NCI-H2196 (cell line): ENCODE measurements at regions not wholly inside any gene's neighbourhood (a gene's known extent, or its start where the extent isn't known, plus 50 kb on each side); places are given as distances from the start of the nearest gene placed in this dataset.

Experiments
- DNase-seq: peaks from one replicate; lab custom pipeline; 2025; ENCODE audit not compliant: unreplicated experiment; lab: John Stamatoyannopoulos, UW

DNA sequence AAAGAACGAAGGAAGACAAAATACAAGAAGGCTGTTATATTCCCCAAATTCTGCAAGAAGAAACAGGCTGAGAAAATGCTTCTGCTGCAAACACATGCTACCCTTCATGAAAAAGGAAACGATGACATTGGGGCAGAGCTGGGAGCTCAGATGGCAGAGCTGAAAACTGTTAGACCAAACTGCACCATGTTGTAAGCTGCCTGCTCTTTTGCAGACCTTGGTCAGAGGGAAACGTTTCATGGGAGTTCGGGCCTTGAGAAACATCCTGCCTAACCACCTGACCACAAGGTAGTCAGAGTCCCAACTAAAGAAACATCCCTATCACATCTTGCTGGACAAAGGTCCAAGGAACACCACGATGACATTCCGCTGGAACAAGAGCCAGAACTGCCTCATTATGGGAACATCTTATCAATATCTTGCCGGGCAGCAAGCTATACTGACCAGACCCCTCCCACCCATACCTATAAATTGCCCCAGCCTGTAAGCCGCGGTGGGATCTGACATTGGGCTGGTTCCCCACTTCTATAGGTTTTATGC lies 110.7 kb upstream of the CTSC start:
- DNase-seq, result no peak

DNA sequence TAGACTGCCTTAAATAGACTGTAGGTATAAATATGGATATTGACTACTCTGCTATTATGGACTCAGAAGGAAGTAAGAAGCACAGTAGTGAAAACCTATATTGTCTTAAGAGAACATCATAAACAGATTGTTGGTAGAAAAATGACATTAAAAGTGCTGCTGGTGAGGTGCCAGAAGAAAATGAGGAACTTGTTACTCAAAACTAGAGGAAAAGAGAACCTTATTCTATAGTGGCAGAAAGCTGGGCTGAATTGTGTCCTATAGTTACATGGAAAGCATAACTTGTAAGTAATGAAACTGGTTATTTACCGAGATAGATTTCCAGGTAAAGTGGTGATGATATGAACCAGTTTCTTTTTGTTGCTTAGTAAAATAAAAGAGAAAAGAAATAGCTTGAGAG lies 109.7 kb upstream of the CTSC start:
- DNase-seq, result no peak

DNA sequence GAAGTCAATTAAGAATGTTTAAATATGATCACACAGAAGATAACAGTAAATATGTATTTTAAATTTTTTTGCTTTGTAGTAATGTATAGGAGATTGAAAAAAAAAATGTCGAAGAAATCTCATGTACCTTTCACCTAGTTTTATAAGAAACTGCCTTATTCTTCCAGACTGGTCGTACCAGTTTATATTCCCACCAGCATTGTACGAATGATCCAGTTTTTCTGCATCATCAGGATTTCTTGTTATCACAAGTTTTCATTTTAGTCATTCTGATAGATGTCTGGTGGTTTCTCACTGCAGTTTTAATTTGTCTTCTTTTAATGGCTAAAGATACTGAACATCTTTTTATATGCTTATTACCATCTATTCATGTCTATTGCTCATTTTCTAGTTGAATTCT lies 101.8 kb upstream of the CTSC start:
- DNase-seq, result no peak

DNA sequence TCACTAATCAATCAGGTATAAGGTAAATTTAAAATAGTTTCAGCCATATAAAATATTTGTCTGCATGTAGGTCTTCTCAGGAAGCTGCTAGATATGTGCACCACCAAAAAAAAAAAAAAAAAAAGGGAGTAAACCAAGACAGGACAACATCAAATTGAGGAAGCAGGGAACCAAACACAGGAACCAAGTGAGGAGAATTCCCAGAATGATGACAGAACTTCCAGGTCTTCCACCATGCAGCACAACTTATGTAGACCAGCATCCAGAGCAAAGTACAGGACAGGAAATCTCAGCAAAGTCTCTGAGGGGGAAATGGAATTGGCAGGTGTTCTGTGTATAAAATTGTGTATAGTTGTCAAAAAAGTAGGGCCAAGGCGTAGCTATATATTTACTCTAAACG lies 101.2 kb upstream of the CTSC start:
- no peak for DNase-seq

DNA sequence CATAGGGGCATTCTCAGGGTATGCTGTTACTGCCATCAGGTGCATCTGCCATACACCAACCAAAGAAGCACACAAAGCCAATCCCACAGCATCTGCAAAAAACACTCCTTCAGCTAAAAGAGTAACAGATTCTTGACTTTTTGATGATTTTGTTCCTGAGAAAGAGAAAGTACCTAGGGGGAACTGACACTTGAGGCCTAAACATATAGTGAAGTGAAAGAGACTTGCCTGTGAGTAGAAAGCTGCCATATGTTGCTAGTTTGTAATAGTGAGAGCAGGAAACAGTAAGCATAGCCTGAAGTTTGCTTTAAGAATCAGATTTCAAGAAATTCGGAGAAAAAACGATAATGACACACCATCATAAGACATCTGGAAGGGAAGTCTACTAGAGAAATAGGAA lies 97.9 kb upstream of the CTSC start:
- DNase-seq, result no peak

DNA sequence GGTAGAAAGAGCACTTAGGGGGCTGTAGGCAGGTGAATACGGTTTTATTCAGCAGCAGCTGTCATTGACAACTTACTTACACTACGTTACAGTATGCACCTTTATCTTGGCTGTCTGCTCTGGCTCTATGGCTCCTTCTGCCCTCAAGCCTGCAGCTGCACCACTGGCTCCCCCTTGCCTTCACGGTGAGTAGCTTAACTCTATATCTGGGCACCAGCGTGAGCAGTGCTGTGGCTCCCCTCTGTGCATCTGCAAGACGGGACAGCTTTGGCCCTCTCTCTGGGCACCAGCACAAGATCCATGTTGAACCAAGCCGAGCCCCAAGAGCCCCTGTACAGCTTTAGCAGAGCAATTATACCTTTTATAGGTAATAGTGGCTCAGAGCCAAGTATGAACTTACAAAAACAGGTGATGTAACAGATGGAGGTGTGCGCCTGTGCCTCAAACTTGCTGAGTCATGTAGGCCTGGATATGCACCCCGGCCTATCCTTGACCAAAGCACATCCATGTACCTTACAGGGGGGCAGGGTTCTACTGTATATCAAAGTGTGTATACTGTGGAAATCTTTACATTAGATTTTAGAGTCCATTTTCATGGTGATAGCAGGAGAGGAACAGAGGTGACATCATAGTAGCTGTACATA lies 96.9 kb upstream of the CTSC start:
- DNase-seq, result no peak

DNA sequence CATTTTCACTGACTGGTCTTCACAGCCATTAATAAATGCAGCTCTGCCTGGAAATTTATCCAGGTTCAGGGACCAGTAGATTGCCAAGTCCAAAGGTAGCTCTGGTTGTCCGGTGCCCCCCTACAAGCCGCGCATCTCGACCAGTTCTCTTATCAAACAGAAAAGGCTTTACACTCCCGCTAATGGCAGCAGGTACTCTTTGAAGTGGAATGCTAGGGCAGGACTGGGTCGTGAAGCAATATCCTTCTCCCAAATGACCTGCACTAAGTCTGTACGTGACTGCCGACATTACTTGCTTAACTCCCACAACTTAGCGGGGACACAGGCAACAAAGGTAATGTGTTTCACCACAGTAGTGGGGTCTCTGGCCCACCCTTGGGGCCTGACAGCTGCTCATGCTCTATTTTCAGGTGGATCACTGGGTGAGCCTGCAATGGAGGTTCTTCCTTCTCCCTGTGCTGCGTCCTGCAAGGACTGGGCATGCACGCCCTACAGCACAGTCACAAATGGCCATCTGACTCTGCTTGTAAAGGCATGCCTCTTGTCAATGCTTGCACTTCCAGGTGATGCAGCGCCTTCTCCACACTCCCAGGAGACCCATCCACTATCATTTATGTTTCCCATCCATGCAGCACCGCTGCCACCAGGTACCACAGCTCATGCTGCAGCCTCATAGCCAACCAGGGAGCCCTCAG lies 96.1 kb upstream of the CTSC start:
- no peak for DNase-seq

DNA sequence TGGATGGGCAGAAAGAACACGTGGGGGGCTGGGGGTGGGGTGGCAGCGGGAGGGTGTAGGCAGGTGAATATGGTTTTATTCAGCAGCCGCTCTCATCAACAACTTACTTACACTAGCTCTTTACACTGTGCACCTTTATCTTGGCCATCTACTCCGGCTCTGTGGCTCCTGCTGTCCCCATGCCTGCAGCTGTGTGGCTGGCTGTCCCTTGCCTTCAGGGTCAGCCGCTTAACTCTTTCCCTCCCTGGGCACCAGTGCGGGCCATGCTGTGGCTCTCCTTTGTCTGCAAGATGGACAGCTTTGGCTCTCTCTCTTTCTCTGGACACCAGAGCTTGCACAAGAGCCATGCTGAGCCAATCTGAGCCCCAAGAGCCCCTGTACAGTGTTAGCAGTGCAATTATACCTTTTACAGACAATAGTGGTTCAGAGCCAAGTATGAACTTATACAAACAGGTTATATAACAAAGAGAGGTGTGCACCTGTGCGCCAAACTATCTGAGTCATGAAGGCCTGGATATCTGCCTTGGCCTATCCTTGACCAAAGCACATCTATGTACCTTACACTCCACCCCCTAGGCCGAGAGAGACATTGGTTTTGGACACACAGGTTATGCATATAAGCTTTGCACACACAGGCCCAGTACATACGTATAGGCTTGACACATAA lies 94.3 kb upstream of the CTSC start:
- no peak for DNase-seq

DNA sequence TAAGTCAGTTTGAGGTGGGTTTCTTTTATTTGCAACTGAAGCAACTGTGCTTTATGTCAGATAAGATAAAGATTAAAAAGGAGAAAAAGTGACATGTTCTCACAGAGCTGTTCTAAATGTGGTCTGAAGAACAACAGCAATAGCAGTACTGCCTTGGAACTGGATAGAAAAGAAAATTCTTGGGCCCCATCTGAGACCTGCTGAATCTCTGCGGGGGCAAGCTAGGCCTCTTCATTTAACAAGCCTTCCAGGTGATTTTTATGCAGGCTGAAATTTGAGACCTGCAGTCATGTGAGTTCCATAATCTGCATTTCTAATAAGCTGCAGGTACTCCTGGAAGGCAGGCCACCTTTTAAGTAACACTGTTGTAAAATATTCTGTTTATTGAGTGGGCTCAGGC lies 91.4 kb upstream of the CTSC start:
- no peak for DNase-seq

DNA sequence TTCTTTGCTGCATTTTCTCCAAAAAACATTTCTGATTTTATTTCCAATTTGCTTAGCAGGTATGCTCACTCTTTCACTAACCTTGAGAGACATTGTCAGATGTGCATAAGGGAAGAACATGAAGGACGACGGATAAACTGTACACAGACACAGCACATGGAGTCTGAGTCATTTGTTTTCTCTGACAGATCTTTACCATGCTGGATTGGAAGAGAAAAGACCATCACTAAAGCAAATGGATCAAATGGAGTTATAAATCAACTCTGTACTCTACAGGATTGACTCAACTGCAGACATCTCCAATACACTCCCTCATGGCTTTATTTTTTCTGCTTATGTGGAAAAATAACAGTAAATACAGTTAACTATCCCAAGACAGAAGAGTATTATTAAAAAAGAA lies 90.2 kb upstream of the CTSC start:
- no peak for DNase-seq

DNA sequence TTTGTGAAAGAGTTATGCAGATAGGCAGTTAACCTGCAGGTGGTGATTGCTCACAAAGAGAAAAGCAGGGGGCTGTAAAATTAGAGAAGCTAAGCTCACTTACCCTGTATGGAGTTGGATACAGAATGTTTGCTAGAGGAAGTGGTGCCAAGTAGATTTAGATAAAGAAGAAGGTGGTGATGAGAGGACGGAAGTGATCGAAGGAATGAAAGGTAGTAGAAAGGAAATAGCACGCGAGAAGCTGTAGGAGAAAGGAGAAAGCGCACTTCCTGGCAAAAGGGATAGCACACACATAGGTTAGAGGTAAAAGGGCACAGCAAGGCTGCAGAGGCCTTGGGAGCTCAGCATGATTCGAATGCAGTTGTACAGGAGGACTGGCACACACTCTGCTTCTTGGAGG lies 87.3 kb upstream of the CTSC start:
- DNase-seq, result no peak

DNA sequence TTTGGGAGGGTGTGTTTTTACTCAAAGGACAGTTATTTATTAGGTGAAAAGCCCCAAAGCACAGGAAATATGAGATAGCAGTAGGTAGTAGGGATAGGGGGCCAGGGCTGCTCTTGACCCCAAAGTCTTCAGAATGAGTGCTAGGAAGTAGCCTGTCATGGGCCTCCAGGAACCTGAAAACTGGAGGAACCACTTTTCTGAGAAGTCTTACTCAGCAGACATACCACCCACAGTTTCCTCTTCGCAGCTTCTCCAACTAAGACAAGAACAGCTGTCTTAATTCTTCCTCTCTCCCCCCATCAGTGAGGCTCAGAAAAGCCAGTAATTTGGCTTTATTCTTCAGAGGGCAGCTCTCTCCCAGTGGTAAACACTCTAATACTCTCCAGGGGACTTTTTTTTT lies 84.0 kb upstream of the CTSC start:
- DNase-seq, result no peak

DNA sequence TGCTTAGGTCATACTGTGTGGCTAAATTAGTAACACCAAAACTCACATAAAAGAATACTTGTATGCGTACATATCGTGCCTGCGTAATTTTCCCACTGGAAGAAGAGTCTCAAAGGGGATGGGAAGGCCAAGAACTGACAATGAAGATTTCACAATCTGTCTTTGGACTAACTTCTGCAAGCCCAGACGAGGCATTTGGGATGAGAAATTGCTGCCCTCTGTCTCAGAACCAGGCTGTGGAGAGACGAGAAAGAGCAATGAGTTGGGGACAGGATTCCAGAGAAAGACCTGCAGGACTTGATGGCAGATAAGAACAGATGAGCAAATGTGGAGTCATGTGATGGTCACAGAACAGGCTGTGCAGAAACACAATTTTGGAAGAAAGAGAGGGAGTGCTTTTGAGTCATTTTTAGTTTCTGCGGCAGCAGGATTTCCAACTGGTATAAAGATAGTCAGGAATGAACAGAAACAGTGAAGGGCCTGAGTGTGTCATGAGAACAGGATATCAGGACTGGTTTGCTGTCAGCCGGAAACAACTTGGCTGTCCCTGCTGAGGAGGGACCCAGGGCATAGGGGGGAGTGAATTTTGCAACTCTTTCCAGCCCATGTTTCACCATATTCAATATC lies 82.7 kb upstream of the CTSC start:
- DNase-seq, result no peak

DNA sequence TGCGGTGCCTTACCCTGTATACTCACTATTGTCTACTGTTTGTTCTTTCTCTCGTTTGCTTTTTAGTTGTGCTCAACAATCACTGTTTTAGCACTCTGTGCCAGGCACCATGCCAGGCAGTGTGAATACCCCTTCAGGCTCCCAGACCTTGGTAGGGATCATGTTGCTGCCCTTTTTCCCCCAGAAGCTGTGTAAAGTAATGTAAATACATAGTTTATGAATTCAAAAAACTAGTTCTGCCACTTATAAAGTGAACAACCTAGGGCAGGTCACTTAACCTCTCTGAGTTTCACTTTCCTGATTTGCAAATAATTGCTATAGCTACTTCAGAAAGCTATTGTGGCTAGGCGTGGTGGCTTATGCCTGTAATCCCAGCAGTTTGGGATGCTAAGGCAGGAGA lies 81.0 kb upstream of the CTSC start:
- no peak for DNase-seq

DNA sequence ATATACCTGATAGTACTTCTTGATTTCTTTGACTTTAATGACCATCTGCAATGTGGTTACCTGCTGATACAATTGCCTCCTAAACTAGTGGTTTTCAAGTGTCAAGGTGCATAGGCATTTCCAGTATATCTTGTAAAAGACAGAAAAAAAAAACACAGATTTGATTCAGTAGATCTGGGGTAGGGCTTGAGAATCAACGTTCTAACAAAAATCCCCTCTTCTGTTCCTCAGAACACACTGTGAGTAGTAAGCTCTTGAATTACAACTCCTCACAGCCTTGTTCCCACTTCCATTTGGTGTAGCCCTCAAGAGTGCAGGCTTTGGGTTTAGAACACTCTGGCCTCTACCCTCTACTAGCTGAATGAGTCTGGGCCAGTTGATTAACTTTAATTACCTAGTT lies 78.0 kb upstream of the CTSC start:
- DNase-seq, result no peak

DNA sequence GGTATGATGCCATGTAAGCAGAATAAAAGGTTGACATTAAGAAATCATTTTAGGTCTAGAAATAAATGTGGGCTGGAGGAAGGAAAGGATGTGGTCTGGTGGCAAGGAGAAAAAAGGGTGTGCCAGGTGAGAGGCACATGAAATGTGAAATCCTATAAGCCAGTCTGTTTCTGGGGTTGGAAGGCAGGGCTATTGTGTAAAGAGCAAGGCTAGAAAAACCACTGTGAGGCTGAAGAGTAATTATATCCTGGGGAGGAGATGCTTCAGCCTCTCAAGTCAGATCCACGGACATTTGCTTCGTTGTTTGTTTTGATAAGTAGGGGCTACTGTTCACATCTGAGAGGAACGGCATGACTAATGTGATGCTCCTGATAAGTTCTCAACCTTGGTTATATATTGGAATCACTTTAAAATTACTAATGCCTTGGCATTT lies 77.5 kb upstream of the CTSC start:
- no peak for DNase-seq

DNA sequence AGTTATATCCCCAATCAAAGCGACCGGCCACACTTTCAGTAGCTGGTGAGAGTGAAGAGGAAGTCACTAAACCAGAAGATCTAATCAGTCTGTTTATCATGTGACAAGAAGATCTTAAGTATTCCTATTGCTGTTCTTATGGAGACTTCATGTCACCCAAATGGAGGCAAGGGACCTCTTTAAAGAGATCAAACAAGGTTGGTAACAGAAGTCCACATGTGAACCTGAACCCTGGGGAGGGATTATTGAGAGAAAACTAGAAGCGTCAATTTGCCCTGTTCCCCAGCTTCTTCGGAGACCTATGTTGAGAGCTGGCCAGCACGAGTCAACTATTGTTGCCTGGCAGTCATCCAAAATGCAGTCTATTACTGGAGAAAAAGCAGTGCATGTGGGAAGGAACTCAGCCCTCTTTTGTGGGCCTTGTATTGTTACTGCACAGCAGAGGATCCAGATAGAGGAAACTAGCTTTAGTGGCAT lies 76.9 kb upstream of the CTSC start:
- peak; percentile 18 for DNase-seq

DNA sequence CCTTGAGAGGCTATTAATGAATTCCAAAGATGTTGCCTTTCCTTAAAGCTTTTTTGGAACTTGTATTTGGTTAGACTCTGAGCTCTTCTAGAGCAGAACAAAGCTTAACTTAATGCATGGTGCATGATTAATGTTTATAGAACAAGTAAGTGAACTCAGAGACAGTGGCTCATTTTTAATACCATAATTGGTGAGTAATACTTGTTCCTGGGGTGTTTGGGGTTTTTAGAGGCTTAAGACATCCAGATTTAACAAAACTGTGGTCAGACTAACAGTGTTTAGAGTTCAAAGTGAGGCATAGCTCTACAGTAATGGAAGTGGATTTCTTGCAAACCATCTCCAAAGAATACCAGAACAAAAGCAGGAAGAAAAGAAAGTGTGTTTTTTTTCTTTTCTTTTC lies 73.7 kb upstream of the CTSC start:
- DNase-seq, result no peak

DNA sequence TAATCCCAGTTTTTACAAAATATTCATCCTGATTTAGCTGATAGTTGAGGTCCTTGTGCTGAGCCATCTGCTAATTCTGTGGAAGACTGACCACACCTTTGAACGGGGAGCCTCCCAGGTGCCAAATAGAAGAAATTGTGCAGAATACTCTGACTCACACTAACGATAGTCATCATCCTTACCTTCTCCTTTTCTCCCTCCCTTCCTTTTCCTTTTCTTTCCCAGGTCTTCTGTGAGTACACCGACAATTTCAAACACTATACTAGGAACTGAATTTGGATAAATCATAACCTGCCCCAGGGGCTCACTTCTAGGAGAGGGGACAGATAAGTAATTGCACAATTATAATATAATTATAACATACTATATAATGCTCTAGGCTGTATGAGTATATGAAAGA lies 73.1 kb upstream of the CTSC start:
- no peak for DNase-seq

DNA sequence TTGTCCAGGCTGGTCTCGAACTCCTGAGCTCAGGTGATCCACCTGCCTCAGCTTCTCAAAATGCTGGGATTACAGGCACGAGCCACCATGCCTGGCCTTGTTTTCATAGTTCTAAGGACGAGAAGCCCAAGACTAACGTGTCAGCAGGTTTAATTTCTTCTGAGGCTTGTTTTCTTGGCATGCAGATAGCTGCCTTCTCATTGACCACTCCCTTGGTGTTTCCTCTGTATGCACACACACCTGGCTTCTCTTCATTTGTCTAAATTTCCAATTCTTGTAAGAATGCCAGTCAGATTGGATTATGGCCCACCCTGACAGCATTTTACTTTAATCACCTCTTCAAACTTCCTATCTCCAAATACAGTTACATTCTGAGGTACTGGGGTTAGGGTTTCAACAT lies 72.5 kb upstream of the CTSC start:
- no peak for DNase-seq

DNA sequence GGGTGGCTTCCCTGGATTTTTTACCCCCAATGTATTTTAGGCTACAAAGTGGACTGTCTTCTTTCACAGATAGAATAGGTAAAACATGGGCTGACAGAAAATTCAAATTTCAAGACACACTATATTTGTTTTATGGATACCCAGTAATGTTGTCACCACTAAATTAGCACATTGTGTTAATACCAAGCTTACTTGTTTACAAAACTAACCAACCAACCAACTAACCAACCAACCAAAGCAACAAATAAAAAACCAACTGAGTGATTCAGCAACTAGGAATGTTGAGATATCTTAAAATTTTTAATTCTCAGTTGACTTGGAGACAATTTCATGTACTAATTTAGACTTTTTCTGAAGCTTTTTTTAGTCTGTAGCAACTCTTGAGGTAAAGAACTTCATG lies 69.3 kb upstream of the CTSC start:
- no peak for DNase-seq

DNA sequence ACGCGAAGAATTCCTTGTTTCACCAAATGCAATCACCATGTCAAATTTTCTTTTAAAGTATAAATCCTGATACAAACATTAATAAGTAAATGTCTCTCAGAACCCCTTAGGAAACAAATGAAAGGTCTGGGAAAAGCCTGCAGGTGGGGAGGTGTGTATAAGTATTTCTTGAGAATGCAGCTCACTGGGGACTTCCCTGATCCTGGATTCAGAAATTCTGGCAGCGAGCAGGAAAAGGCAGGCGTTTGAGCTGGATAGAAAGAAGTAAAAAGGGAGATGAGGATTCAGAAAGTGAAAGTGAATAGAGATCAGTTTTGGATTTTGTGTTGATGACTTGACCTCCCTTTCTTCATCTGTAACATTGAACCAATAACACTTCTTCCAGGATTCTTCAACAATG lies 68.3 kb upstream of the CTSC start:
- no peak for DNase-seq
